ENCODE measurements at regions not wholly inside any gene's neighbourhood (a gene's known extent, or its start where the extent isn't known, plus 50 kb on each side); places are given as distances from the start of the nearest gene placed in this dataset.

DNA sequence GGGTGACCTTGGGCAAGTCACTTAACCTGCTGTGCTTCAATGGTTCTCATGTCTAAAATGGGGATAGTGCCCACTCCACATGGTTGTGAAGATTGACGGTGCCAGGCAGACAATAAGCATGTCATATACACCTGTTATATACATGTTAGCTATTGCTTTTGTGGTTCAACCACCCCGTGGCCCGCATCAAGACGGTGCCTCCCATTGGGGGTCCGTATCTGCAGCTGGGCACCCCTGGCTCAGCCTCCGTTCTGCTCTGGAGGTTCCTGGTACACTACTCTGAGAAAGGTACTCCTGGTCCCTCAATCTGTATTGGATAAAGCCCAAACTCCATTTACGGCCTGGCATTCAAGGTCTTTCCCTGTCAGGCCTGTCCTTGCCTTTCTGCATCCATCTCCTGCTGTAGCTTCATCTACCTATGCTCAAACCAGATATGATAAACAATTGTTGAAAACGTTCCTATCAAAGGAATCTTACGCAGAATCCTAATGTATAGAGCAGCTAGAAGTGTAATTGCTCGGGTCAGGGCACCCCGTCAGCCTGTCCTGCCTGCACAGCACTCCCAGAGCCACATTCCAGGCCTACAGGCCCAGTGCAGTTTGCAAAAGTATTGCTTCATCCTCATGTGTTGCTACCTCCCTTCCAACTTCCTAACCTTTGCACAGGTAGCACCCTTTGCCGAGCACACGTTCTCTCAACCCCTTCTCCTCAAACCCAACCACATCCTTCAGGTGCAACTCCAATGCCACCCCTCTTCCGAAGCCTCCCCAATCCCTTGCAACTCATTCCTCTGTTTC, 194.9 kb downstream of the BCR start:
- DNase-seq (ENCODE audit: low read depth, low spot score) (no peak), ATAC-seq (no peak)
- Histone ChIP-seq H3K79me2 (ENCODE audit: insufficient read depth, low read length) (no peaks in the 10 kb centered on the region), H3K9me2 (ENCODE audit: insufficient read depth) (no peaks in the 10 kb centered on the region), H3K9me3 (ENCODE audit: control insufficient read depth in 1 of 2, insufficient read depth in 1 of 2, low read depth in 1 of 2, low read length in 2 of 2) (no peaks in the 10 kb centered on the region), H3K4me2 (ENCODE audit: low read length) (no peak overlapping the region), H4K20me1 (ENCODE audit: insufficient read depth) (no peaks in the 10 kb centered on the region), H3K4me1 (ENCODE audit: control insufficient read depth in 1 of 2, insufficient read depth in 2 of 2, low read length in 2 of 2) (no peaks in the 10 kb centered on the region), H3K27ac (ENCODE audit: low read depth, low read length) (no peak overlapping the region), H3K27me3 (ENCODE audit: insufficient read depth, low read length) (peaks cover 3% of the 10 kb centered on the region; the same call in 1 of the 2 replicates), H3K4me3 (replicated peaks in 1 of 2; ENCODE audit: low read depth in 1 of 2, low read length in 2 of 2) (no peak overlapping the region), H3K36me3 (ENCODE audit: control insufficient read depth in 1 of 2, insufficient read depth in 2 of 2, low read length in 2 of 2) (no peaks in the 10 kb centered on the region), H3K9ac (ENCODE audit: low read length) (no peak overlapping the region), H2AFZ (ENCODE audit: low read depth, low read length, poor library complexity, severe bottlenecking) (no peak overlapping the region)
- CTCF ChIA-PET = interaction anchor here (1.3 to 2.0 kb wide), 2 partner anchors 12 to 417 kb away, joined by 4 to 5 read pairs; no protein-coding TSS in a partner anchor
- intact Hi-C loops (cut with micrococcal nuclease) = no loop called here
- POLR2A ChIA-PET = no interaction called here
- RAD21 ChIA-PET (ENCODE audit: low non-redundant PET in 1 of 2, low total read pairs in 2 of 2, uncharacterized antibody in 2 of 2, unreplicated experiment in 2 of 2) = no interaction called here
- no TSS peak for BruUV-seq (replicated peaks)
- TF ChIP-seq YY1 (IDR thresholded peaks at IDR 0.05; ENCODE audit: extremely low read depth, insufficient replicate concordance, low read depth, low read length) (no peak), CEBPB (IDR thresholded peaks at IDR 0.05; ENCODE audit: low read depth) (no peak), EZH2phosphoT487 (IDR thresholded peaks at IDR 0.05; ENCODE audit: borderline replicate concordance) (no peak), CTCF (IDR thresholded peaks at IDR 0.05 in 2 of 3, conservative IDR thresholded peaks at IDR 0.05 in 1 of 3; ENCODE audit: borderline replicate concordance in 1 of 3, insufficient read depth in 1 of 3, low read depth in 2 of 3, low read length in 2 of 3) (no peak), SRF (IDR thresholded peaks at IDR 0.05; ENCODE audit: low read depth) (no peak), ATF3 (IDR thresholded peaks at IDR 0.05) (no peak), EZH2 (IDR thresholded peaks at IDR 0.05) (no peak), CBX3 (IDR thresholded peaks at IDR 0.05; ENCODE audit: low read depth) (no peak), ELF1 (IDR thresholded peaks at IDR 0.05; ENCODE audit: borderline replicate concordance, low read depth) (no peak), ZFX (IDR thresholded peaks at IDR 0.05) (no peak)
